Sigmoid colon (tissue), 4 donors: ENCODE measurements at regions not wholly inside any gene's neighbourhood (a gene's known extent, or its start where the extent isn't known, plus 50 kb on each side); places are given as distances from the start of the nearest gene placed in this dataset.

Source experiments
- CTCF ChIP-seq, 4 experiments: fragments of 450-650 bp in 3 of 4; fragments of 200-600 bp in 1 of 4; IDR thresholded peaks; one replicate each; pipeline ENCODE4 v1.5.1; 2016 to 2019; ENCODE audit warnings: antibody characterized with exemption in 4 of 4, mild to moderate bottlenecking in 3 of 4, moderate library complexity in 2 of 4
- EP300 ChIP-seq, 4 donors: sonication (generic); formaldehyde crosslinking; IDR thresholded peaks; one replicate each; pipeline ENCODE4 v1.6.1; 2017; ENCODE audit warnings: antibody characterized with exemption in 4 of 4
- POLR2A ChIP-seq, 2 donors: fragments of 450-650 bp; IDR thresholded peaks; one replicate each; pipeline ENCODE4 v1.6.1; 2016; ENCODE audit warnings: antibody characterized with exemption in 2 of 2, mild to moderate bottlenecking in 2 of 2, moderate library complexity in 2 of 2
- POLR2AphosphoS5 ChIP-seq, 4 donors: sonication (generic); formaldehyde crosslinking; IDR thresholded peaks; one replicate each; pipeline ENCODE4 v1.6.1; 2017; ENCODE audit warnings: antibody characterized with exemption in 4 of 4

- TF ChIP-seq CTCF (IDR thresholded peaks at IDR 0.05) (no peak), POLR2A (IDR thresholded peaks at IDR 0.05) (no peak), EP300 (IDR thresholded peaks at IDR 0.05) (no peak), POLR2AphosphoS5 (IDR thresholded peaks at IDR 0.05) (no peak)
Observed at GRCh38 chr6:141301779-141302178, 830.9 kb upstream of the GJE1 start.
